ENCODE measurements at regions not wholly inside any gene's neighbourhood (a gene's known extent, or its start where the extent isn't known, plus 50 kb on each side); places are given as distances from the start of the nearest gene placed in this dataset.

- DNase-seq (ENCODE audit: low read depth), result no peak
These were observed 96.3 kb upstream of the RNF152 start for GRCh38 chr18:61989138-61989537.

- no peak for DNase-seq (ENCODE audit: low read depth)
These were observed 95.3 kb upstream of the RNF152 start for GRCh38 chr18:61988100-61988499.

DNA sequence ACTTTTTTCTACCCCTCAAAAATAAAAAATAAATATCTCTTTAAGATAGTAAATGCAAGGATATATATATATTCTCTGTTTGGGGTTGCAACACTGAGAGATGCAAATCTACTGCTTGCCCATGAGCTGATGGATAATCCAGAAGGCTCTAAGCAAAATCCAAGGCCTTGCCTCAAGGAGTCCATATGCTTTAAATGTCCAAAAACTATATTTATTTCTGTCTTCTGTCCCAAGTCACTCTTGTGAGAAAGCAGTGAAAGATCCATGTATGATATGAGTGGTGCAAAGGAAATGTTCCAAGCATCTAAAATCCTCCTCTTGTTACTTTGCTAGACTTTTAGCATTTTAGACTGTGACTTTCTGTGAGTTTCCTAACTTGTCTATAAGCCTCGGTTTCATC, 92.9 kb upstream of the RNF152 start:
- no peak for DNase-seq (ENCODE audit: low read depth)

- no peak for DNase-seq (ENCODE audit: low read depth)
These were observed 91.5 kb upstream of the RNF152 start for GRCh38 chr18:61984349-61984748.

DNA sequence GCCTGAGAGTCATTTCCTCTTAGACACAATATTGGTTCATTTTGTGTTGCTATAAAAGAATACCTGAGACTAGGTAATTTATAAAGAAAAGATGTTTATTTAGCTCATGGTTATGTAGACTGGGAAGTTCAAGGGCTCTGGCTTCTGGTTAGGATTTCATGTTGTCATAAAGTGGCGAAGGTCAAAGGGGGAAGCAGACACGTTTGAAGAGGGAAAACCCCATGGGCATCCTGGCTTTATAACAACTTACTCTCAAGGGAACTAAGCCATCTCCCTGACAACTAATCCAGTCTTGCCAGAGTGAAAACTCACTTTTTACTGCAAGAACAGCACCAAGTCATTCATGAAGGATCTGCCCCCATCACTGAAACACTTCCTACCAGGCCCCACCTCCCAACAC, 89.7 kb upstream of the RNF152 start:
- DNase-seq (ENCODE audit: low read depth), result no peak

- DNase-seq (ENCODE audit: low read depth), result no peak
These were observed 87.5 kb upstream of the RNF152 start for GRCh38 chr18:61980355-61980754.

DNA sequence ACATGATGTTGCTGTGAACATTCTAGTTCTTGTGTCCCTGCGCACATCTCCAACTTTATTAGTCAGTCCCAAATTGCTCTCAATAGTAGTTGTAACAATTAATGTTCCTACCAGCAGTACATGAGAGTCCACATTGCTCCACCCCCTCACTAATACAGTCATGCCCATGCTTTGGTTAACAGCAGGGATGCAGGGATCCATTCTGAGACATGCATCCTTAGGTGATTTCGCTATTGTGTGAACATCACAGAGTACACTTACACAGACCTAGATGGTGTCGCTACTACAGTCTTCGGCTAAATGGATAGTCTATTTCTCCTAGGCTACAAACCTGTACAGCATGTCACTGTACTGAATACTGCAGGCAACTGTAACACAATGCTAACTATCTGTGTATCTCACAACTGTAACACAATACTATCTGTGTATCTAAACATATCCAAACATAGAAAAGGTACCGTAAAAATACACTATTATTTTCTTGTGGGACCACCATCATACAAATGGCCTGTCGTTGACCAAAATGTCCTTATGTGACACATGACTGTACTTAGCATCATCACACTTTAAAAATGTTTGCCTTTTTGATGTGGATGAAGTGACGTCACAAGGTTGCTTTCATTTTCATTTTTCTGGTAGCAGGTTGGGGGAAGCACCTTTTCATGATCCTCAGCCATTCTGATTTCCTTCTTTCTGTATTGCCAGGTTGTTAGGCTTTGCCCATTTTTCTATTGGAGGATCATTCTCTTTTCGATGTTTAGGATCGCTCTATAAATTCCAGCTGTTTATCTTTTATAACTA, 82.9 kb upstream of the RNF152 start:
- no peak for DNase-seq (ENCODE audit: low read depth)

GRCh38 chr18:61973273-61974115, 80.7 kb upstream of the RNF152 start:
- no peak for DNase-seq (ENCODE audit: low read depth)

- DNase-seq (ENCODE audit: low read depth), result no peak
These were observed 79.8 kb upstream of the RNF152 start for GRCh38 chr18:61972389-61973264.

DNA sequence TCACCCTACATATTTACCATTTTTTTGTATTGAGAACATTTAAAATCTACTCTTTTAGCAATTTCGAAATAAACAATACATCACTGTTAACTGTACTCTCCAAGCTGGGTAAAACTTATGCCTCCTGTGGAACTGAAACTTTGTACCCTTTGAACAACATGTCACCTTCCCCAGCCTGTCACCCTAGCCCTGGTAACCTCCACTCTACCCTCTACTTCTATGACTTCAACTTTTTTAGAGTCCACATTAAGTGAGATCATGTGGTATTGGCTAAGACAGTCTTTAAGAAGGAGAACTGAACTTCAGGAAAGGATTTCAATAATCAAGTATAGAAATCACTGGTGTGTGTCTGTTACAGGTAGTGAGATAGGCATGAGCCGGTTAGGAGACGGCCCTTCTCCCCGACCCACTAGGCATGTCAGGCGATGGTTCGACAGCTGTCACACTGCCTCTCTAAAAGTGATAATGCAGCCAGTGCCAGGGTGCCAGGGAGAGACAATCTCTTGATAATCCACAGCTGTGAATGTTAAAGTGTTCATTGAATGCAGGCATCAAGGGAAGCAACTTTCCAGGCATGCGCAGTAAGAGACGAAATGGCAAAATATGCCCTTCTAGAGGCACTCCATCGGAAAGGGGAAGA, 74.6 kb upstream of the RNF152 start:
- no peak for DNase-seq (ENCODE audit: low read depth)

GRCh38 chr18:61965311-61965710, 72.5 kb upstream of the RNF152 start:
- DNase-seq (ENCODE audit: low read depth), result no peak

DNA sequence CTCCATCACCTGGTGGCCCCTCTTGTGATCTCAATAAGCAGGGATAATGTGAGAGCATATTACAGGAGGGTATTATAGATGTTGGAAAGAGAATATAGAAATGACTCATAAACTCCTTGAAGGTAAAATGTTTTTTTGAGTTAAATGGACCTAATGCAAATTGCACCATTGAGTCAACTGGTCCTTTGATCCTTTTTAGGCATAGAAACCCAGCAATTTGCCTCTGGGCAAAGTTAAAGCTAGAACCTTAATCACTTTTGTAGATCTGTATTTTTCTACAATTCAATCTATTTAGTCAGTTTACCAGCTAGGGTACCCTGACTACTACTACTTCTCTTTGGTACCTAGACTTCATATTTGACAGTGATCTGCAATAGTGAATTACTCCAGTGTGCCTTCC, 71.8 kb upstream of the RNF152 start:
- DNase-seq (ENCODE audit: low read depth), result no peak

DNA sequence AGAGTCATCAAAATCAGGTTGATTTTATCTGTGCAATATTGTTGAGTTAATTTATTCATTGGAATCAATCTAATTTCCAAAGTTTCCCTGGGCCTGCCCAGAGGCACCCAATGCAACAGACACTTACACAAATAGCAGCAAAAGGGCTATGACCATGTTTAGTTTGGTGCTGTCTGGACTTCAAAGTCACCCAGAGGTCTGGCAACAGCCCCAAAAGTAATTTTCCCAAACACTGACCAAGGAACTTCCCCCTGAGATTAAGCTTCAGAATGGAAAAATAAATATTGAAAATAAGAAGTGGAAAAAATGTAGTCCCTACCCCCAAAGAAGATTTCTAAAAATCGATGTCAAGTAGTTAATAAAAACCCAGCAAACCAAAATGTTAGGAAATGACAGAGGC, 70.9 kb upstream of the RNF152 start:
- DNase-seq (ENCODE audit: low read depth), result no peak

- no peak for DNase-seq (ENCODE audit: low read depth)
These were observed 65.2 kb upstream of the RNF152 start for GRCh38 chr18:61957801-61958516.

GRCh38 chr18:61955644-61956043, 62.8 kb upstream of the RNF152 start:
- no peak for DNase-seq (ENCODE audit: low read depth)

- DNase-seq (ENCODE audit: low read depth), result no peak
These were observed 61.4 kb upstream of the RNF152 start for GRCh38 chr18:61954096-61954746.

- no peak for DNase-seq (ENCODE audit: low read depth)
These were observed 60.8 kb upstream of the RNF152 start for GRCh38 chr18:61953641-61954040.

GRCh38 chr18:61953161-61953560, 60.4 kb upstream of the RNF152 start:
- no peak for DNase-seq (ENCODE audit: low read depth)

DNA sequence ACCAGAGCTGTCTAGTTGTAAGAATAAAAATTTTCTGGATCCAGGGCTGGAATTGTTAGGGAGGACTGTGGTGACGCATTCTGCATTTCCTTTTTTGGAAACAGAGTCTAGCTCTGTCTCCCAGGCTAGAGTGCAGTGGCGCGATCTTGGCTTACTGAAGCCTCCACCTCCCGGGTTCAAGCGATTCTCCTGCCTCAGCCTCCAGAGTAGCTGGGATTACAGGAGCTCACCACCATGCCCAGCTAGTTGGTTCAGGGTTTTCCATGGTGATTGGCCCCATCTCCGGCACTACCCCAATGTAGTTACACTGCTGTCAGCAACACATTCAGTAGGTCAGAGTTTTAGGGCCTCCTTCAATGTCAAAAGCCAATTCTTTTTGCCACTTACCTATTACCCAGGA, 58.6 kb upstream of the RNF152 start:
- DNase-seq (ENCODE audit: low read depth), result no peak

DNA sequence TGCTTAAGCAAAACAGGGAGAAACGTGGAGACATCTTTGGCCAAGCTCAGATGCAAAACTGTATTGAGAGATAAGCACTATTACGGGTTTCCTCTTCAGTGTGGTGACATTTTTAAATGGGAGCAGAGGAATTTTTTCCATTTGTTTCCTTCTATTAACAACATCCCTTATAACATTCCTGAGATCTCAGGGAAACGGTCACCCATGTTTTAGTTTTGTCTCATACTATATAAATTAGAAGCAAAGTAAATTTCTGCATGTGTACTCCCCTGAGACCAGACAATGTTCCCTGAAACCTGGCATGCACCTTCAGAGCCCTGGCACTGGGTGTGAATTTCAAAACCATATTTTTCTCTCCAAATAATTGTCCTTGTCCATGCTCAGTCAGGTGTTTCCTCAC, 57.6 kb upstream of the RNF152 start:
- no peak for DNase-seq (ENCODE audit: low read depth)

- peak; percentile 74 for DNase-seq (ENCODE audit: low read depth)
These were observed 57.1 kb upstream of the RNF152 start for GRCh38 chr18:61949946-61950345.
